IMR-90 (cell line): ENCODE measurements at regions not wholly inside any gene's neighbourhood (a gene's known extent, or its start where the extent isn't known, plus 50 kb on each side); places are given as distances from the start of the nearest gene placed in this dataset.

ENCODE experiments used
- ATAC-seq: fragments of 200-7000 bp; cut with Tn5 transposase; 2 replicates; pipeline ENCODE4 v1.9.1; 2020; ENCODE audit warnings: low read depth, mild to moderate bottlenecking, moderate library complexity
- BruUV-seq: library from RNA; stranded (reverse); fragments of 400-500 nt; replicated peaks from 2 replicates; lab custom pipeline; 2021; lab: Mats Ljungman, UMichigan
- CTCF ChIA-PET: fragments of 300-600 bp; formaldehyde crosslinking; extraction: SDS; loops from one replicate; lab custom pipeline; 2021; ENCODE audit warnings: antibody characterized with exemption; lab: Yijun Ruan, JAX
- POLR2A ChIA-PET: fragments of 300-600 bp; sonication (Branson Sonifier 250); formaldehyde crosslinking; loops from one replicate; lab custom pipeline; 2022; ENCODE audit warnings: antibody characterized with exemption; ENCODE audit not compliant: unreplicated experiment; lab: Charles Lee
- DNase-seq: peaks from one replicate; pipeline ENCODE4 v3.0.0; 2013
- H2AFZ ChIP-seq: replicated peaks from 2 replicates; pipeline ENCODE3; 2013; ENCODE audit warnings: low read length, mild to moderate bottlenecking; ENCODE audit not compliant: poor library complexity
- H2AK5ac ChIP-seq: 2 replicates; pipeline ENCODE4 v1.6.1; 2013; ENCODE audit warnings: low read depth, low read length, inconsistent platforms
- H2AK9ac ChIP-seq: replicated peaks from 2 replicates; pipeline ENCODE3; 2013; ENCODE audit warnings: mild to moderate bottlenecking, low read depth, low read length, moderate library complexity; ENCODE audit not compliant: poor library complexity
- H2BK120ac ChIP-seq: 2 replicates; pipeline ENCODE4 v1.6.1; 2013; ENCODE audit warnings: low read depth, low read length, inconsistent platforms
- H2BK15ac ChIP-seq: 3 replicates; pipeline ENCODE4 v1.6.1; 2013; ENCODE audit warnings: low read depth, low read length, inconsistent platforms
- H2BK20ac ChIP-seq: 2 replicates; pipeline ENCODE4 v1.6.1; 2013; ENCODE audit warnings: low read depth, mild to moderate bottlenecking, inconsistent platforms, low read length, moderate library complexity
- H2BK5ac ChIP-seq: 2 replicates; pipeline ENCODE4 v1.6.1; 2013; ENCODE audit warnings: mild to moderate bottlenecking, low read depth, low read length, inconsistent platforms; ENCODE audit not compliant: poor library complexity, severe bottlenecking
- H3K14ac ChIP-seq: replicated peaks from 2 replicates; pipeline ENCODE4 v1.6.1; 2013; ENCODE audit warnings: low read depth, low read length, inconsistent platforms
- H3K18ac ChIP-seq: 2 replicates; pipeline ENCODE4 v1.6.1; 2013; ENCODE audit warnings: low read depth, low read length, control low read depth
- H3K23ac ChIP-seq: 2 replicates; pipeline ENCODE4 v1.6.1; 2013; ENCODE audit warnings: low read depth, low read length, inconsistent platforms
- H3K27ac ChIP-seq: 2 replicates; pipeline ENCODE4 v1.5.1; 2013; ENCODE audit warnings: mild to moderate bottlenecking, control low read depth, low read length; ENCODE audit not compliant: insufficient read depth
- H3K27me3 ChIP-seq: 2 replicates; pipeline ENCODE4 v1.6.1; 2013; ENCODE audit warnings: low read length; ENCODE audit not compliant: control insufficient read depth, insufficient read depth
- H3K36me3 ChIP-seq: 2 replicates; pipeline ENCODE4 v1.6.1; 2013; ENCODE audit warnings: low read length, mixed read lengths; ENCODE audit not compliant: control insufficient read depth, insufficient read depth
- H3K4ac ChIP-seq: 2 replicates; pipeline ENCODE4 v1.6.1; 2013; ENCODE audit warnings: low read depth, low read length, inconsistent platforms
- H3K4me1 ChIP-seq: 2 replicates; pipeline ENCODE4 v1.6.1; 2013; ENCODE audit warnings: low read length, mixed read lengths; ENCODE audit not compliant: control insufficient read depth, insufficient read depth
- H3K4me2 ChIP-seq: 2 replicates; pipeline ENCODE4 v1.6.1; 2013; ENCODE audit warnings: low read depth, mild to moderate bottlenecking, control low read depth, low read length, moderate library complexity
- H3K4me3 ChIP-seq: 2 replicates; pipeline ENCODE4 v1.5.1; 2013; ENCODE audit warnings: low read depth, mild to moderate bottlenecking, control low read depth, low read length, moderate library complexity; ENCODE audit not compliant: insufficient read depth
- H3K56ac ChIP-seq: 2 replicates; pipeline ENCODE4 v1.6.1; 2013; ENCODE audit warnings: low read length, inconsistent platforms; ENCODE audit not compliant: insufficient read depth; ENCODE audit errors: extremely low read depth
- H3K79me1 ChIP-seq, 2 experiments: 2 replicates each; pipeline ENCODE4 v1.6.1; 2013; ENCODE audit warnings: low read length in 2 of 2, inconsistent platforms in 1 of 2, low read depth in 1 of 2
- H3K9ac ChIP-seq: 2 replicates; pipeline ENCODE4 v1.6.1; 2013; ENCODE audit warnings: low read depth, low read length, control low read depth
- H3K9me1 ChIP-seq: 2 replicates; pipeline ENCODE4 v1.6.1; 2013; ENCODE audit warnings: low read length, inconsistent platforms; ENCODE audit not compliant: insufficient read depth
- H3K9me3 ChIP-seq: 2 replicates; pipeline ENCODE4 v1.6.1; 2013; ENCODE audit warnings: low read length; ENCODE audit not compliant: control insufficient read depth, insufficient read depth
- H4K20me1 ChIP-seq: 2 replicates; pipeline ENCODE4 v1.6.1; 2013; ENCODE audit warnings: low read length, inconsistent platforms; ENCODE audit not compliant: insufficient read depth
- H4K5ac ChIP-seq: 2 replicates; pipeline ENCODE4 v1.6.1; 2013; ENCODE audit warnings: mild to moderate bottlenecking, low read depth, low read length, control low read depth
- H4K8ac ChIP-seq, 2 experiments: 2 replicates each; pipeline ENCODE4 v1.6.1; 2013; ENCODE audit warnings: low read depth in 2 of 2, low read length in 2 of 2, control low read depth in 1 of 2, inconsistent platforms in 1 of 2
- H4K91ac ChIP-seq: 2 replicates; pipeline ENCODE4 v1.6.1; 2013; ENCODE audit warnings: low read depth, low read length, inconsistent platforms; ENCODE audit not compliant: insufficient read depth
- CEBPB ChIP-seq: IDR thresholded peaks from 2 replicates; pipeline ENCODE4 v1.6.1; 2012; ENCODE audit warnings: low read depth, low read length, improper control_type of control experiment
- CHD1 ChIP-seq: IDR thresholded peaks from 2 replicates; pipeline ENCODE4 v1.6.1; 2012; ENCODE audit warnings: low read depth, low read length, improper control_type of control experiment
- CTCF ChIP-seq: conservative IDR thresholded peaks from 2 replicates; pipeline ENCODE4 v1.5.1; 2012; ENCODE audit warnings: mild to moderate bottlenecking, low read depth, low read length, improper control_type of control experiment
- FOS ChIP-seq: fragments of 150-350 bp; IDR thresholded peaks from 2 replicates; pipeline ENCODE4 v1.6.1; 2016; ENCODE audit warnings: low read depth, low read length
- MAFK ChIP-seq: IDR thresholded peaks from 2 replicates; pipeline ENCODE4 v1.6.1; 2012; ENCODE audit warnings: low read depth, low read length, improper control_type of control experiment
- RAD21 ChIP-seq: IDR thresholded peaks from 2 replicates; pipeline ENCODE4 v1.6.1; 2012; ENCODE audit warnings: low read length, improper control_type of control experiment
- WGBS, 2 experiments: methylation state at CpG; one replicate each; pipeline versions ENCODE4 v1.1.5 to v1.1.7; 2013; ENCODE audit warnings: missing lambda C conversion rate in 2 of 2; ENCODE audit not compliant: insufficient read length in 1 of 2; ENCODE audit errors: extremely low coverage in 2 of 2; 5-methylcytosine and 5-hydroxymethylcytosine counted together
- dilution Hi-C: fragments of 300-500 bp; cut with HindIII; formaldehyde crosslinking; loops from one replicate; pipeline ENCODE4 v1.14.3; 2018; ENCODE audit warnings: low sequenced_read_pairs; ENCODE audit not compliant: unreplicated experiment
- in situ Hi-C: fragments of 300-500 bp; cut with MboI; formaldehyde crosslinking; loops from 3 replicates; pipeline ENCODE4 v1.14.3; 2019; ENCODE audit warnings: low sequenced_read_pairs, inconsistent platforms, mixed read lengths
- intact Hi-C: fragments of 100-400 bp; cut with micrococcal nuclease; formaldehyde crosslinking; loops from 2 replicates; pipeline ENCODE4 v1.10.0; 2022

GRCh38 chr4:31727030-31727429 is 1006.9 kb downstream of the PCDH7 start:
- H3K18ac ChIP-seq: no peak overlapping the region
- H3K14ac ChIP-seq: no peak overlapping the region
- no peak overlapping the region for H3K4me2 ChIP-seq
- H3K56ac ChIP-seq: no peak overlapping the region
- H3K4me3 ChIP-seq: no peak overlapping the region
- intact Hi-C loops (no loop called here), in situ Hi-C loops (no loop called here), dilution Hi-C loops (no loop called here)
- no peak overlapping the region for H2BK20ac ChIP-seq
- no peaks in the 10 kb centered on the region for H3K9me3 ChIP-seq
- H2BK15ac ChIP-seq: no peak overlapping the region
- no peak overlapping the region for H2BK120ac ChIP-seq
- H4K5ac ChIP-seq: no peak overlapping the region
- H4K91ac ChIP-seq: no peak overlapping the region
- H3K9me1 ChIP-seq: no peaks in the 10 kb centered on the region
- H3K4me1 ChIP-seq: no peaks in the 10 kb centered on the region
- no peaks in the 10 kb centered on the region for H3K36me3 ChIP-seq
- H2AK5ac ChIP-seq: no peak overlapping the region
- H3K9ac ChIP-seq: no peak overlapping the region
- WGBS, 2 experiments: no CpG with 5 or more reads among the region's 1 CpG
- H2BK5ac ChIP-seq: no peak overlapping the region
- BruUV-seq: no TSS peak
- DNase-seq (no peak), ATAC-seq (no peak)
- TF ChIP-seq FOS: no peak
- TF ChIP-seq RAD21: no peak
- no peak for TF ChIP-seq CTCF
- no peak for TF ChIP-seq CHD1
- TF ChIP-seq CEBPB: no peak
- no peak for TF ChIP-seq MAFK
- no peaks in the 10 kb centered on the region for H3K79me1 ChIP-seq
- no peaks in the 10 kb centered on the region for H4K20me1 ChIP-seq
- H2AFZ ChIP-seq: no peak overlapping the region
- H3K4ac ChIP-seq: no peak overlapping the region
- no peak overlapping the region for H4K8ac ChIP-seq
- no peaks in the 10 kb centered on the region for H3K27me3 ChIP-seq
- no peak overlapping the region for H2AK9ac ChIP-seq
- ChIA-PET POLR2A (no interaction called here), CTCF (no interaction called here)
- no peak overlapping the region for H3K27ac ChIP-seq
- H3K23ac ChIP-seq: no peak overlapping the region
